B cell (primary cell): ENCODE measurements at regions not wholly inside any gene's neighbourhood (a gene's known extent, or its start where the extent isn't known, plus 50 kb on each side); places are given as distances from the start of the nearest gene placed in this dataset.

Experiments
- ATAC-seq: fragments of 200-7000 bp; cut with Tn5 transposase; one replicate; pipeline ENCODE4 v1.10.0; 2021; ENCODE audit warnings: low read depth, mild to moderate bottlenecking, moderate number of reproducible peaks, moderate library complexity
- CTCF ChIA-PET: fragments of 350-600 bp; sonication (Branson Sonifier 250); formaldehyde crosslinking; loops from one replicate; lab custom pipeline; 2021; ENCODE audit warnings: antibody characterized with exemption, inconsistent platforms; lab: Charles Lee
- POLR2A ChIA-PET: fragments of 350-600 bp; sonication (Branson Sonifier 250); formaldehyde crosslinking; loops from one replicate; lab custom pipeline; 2021; ENCODE audit warnings: antibody characterized with exemption; lab: Charles Lee
- DNase-seq: peaks from one replicate; pipeline ENCODE4 v3.0.0; 2013
- H2AFZ ChIP-seq: 2 replicates; pipeline ENCODE4 v1.6.1; 2012; ENCODE audit warnings: mild to moderate bottlenecking, low read depth, low read length; ENCODE audit not compliant: insufficient read depth, poor library complexity, severe bottlenecking
- H3K27ac ChIP-seq, 2 donors: 1 replicate in 1 of 2; 2 replicates in 1 of 2; pipeline ENCODE4 v1.5.1; 2012 to 2013; ENCODE audit warnings: low read length in 2 of 2, mild to moderate bottlenecking in 2 of 2, moderate library complexity in 1 of 2
- H3K27me3 ChIP-seq, 4 experiments: fragments of 200-600 bp in 1 of 4; sonication (generic) in 1 of 4; replicated peaks in 1 of 4; 1 replicate in 2 of 4; 2 replicates in 2 of 4; pipeline versions ENCODE4 v1.6.1 to v1.7.0; 2013 to 2016; ENCODE audit warnings: low read length in 3 of 4, mild to moderate bottlenecking in 2 of 4, mixed read lengths in 1 of 4, moderate library complexity in 1 of 4; ENCODE audit not compliant: insufficient read depth in 4 of 4, control insufficient read depth in 3 of 4; ENCODE audit errors: control extremely low read depth in 1 of 4
- H3K36me3 ChIP-seq, 2 experiments: replicated peaks in 1 of 2; 1 replicate in 1 of 2; 2 replicates in 1 of 2; pipeline versions ENCODE4 v1.6.1 to v1.7.1; 2013; ENCODE audit warnings: low read length in 1 of 2; ENCODE audit not compliant: insufficient read depth in 2 of 2, control insufficient read depth in 1 of 2; ENCODE audit errors: control extremely low read depth in 1 of 2, extremely low read depth in 1 of 2
- H3K4me1 ChIP-seq, 2 donors: fragments of 200-600 bp in 1 of 2; sonication (generic) in 1 of 2; 1 replicate in 1 of 2; 2 replicates in 1 of 2; pipeline versions ENCODE4 v1.5.1 to v1.6.1; 2013 to 2017; ENCODE audit warnings: low read length in 2 of 2; ENCODE audit not compliant: control insufficient read depth in 2 of 2, insufficient read depth in 2 of 2
- H3K4me2 ChIP-seq: replicated peaks from 2 replicates; pipeline ENCODE3; 2012; ENCODE audit warnings: mild to moderate bottlenecking, low read depth, low read length; ENCODE audit not compliant: poor library complexity, severe bottlenecking
- H3K4me3 ChIP-seq, 5 experiments: fragments of 200-600 bp in 1 of 5; sonication (generic) in 1 of 5; 1 replicate in 3 of 5; 2 replicates in 2 of 5; pipeline versions ENCODE4 v1.5.1 to v1.7.0; 2011 to 2016; ENCODE audit warnings: low read length in 4 of 5, mild to moderate bottlenecking in 4 of 5, low read depth in 2 of 5, control low read depth in 1 of 5, moderate library complexity in 1 of 5; ENCODE audit not compliant: insufficient read depth in 1 of 5; ENCODE audit errors: control extremely low read depth in 1 of 5, extremely low read depth in 1 of 5
- H3K79me2 ChIP-seq: fragments of 200-600 bp; sonication (generic); one replicate; pipeline ENCODE4 v1.6.0; 2016; ENCODE audit warnings: low read length; ENCODE audit not compliant: control insufficient read depth, insufficient read depth
- H3K9ac ChIP-seq: fragments of 200-600 bp; sonication (generic); 2 replicates; pipeline ENCODE4 v1.6.1; 2017; ENCODE audit warnings: mild to moderate bottlenecking, low read length, moderate library complexity
- H3K9me3 ChIP-seq, 3 donors: one replicate each; pipeline versions ENCODE4 v1.6.1 to v1.7.1; 2013; ENCODE audit warnings: low read length in 2 of 3; ENCODE audit not compliant: control insufficient read depth in 2 of 3, insufficient read depth in 1 of 3; ENCODE audit errors: control extremely low read depth in 1 of 3
- H4K20me1 ChIP-seq: 2 replicates; pipeline ENCODE4 v1.6.0; 2012; ENCODE audit warnings: mild to moderate bottlenecking, low read length; ENCODE audit not compliant: insufficient read depth, control insufficient read depth, poor library complexity, severe bottlenecking
- H3K27ac Mint-ChIP-seq: one replicate; pipeline ENCODE4 v1.8.0; 2021; ENCODE audit warnings: mixed read lengths
- H3K27me3 Mint-ChIP-seq: one replicate; pipeline ENCODE4 v1.8.0; 2021; ENCODE audit warnings: mixed read lengths
- H3K4me1 Mint-ChIP-seq: one replicate; pipeline ENCODE4 v1.8.0; 2021; ENCODE audit warnings: mixed read lengths
- H3K4me3 Mint-ChIP-seq: one replicate; pipeline ENCODE4 v1.8.0; 2021; ENCODE audit warnings: mixed read lengths
- H3K9me3 Mint-ChIP-seq: one replicate; pipeline ENCODE4 v1.8.0; 2022; ENCODE audit warnings: mixed read lengths; ENCODE audit not compliant: insufficient read depth
- CTCF ChIP-seq: fragments of 200-600 bp; IDR thresholded peaks from one replicate; pipeline ENCODE4 v1.8.0; 2022; ENCODE audit warnings: antibody characterized with exemption, mild to moderate bottlenecking
- EZH2 ChIP-seq: IDR thresholded peaks from 2 replicates; pipeline ENCODE4 v1.6.1; 2012; ENCODE audit warnings: borderline replicate concordance, low read depth, mild to moderate bottlenecking, moderate library complexity, low read length; ENCODE audit not compliant: insufficient read depth, poor library complexity, severe bottlenecking
- WGBS: methylation state at CpG from one replicate; pipeline ENCODE4 v1.1.5; 2013; ENCODE audit warnings: missing lambda C conversion rate; ENCODE audit not compliant: insufficient coverage; 5-methylcytosine and 5-hydroxymethylcytosine counted together
- intact Hi-C: fragments of 100-400 bp; cut with micrococcal nuclease; formaldehyde crosslinking; loops from one replicate; pipeline ENCODE4 v1.10.0; 2022

- POLR2A ChIA-PET, result no interaction called here
- no peak overlapping the region for H3K4me3 ChIP-seq
- intact Hi-C loops, result no loop called here
- DNase-seq (no peak), ATAC-seq (no peak)
- Mint-ChIP-seq H3K4me1 (no peaks in the 10 kb centered on the region), H3K27me3 (peaks cover 23% of the 10 kb centered on the region), H3K9me3 (peaks cover 14% of the 10 kb centered on the region), H3K27ac (no peak overlapping the region), H3K4me3 (no peak overlapping the region)
- no peaks in the 10 kb centered on the region for H3K36me3 ChIP-seq
- H3K9me3 ChIP-seq, result peaks cover 10 to 26% (median 11%) of the 10 kb centered on the region in 3 donors
- H3K79me2 ChIP-seq, result no peaks in the 10 kb centered on the region
- no peak overlapping the region for H2AFZ ChIP-seq
- no peak for TF ChIP-seq CTCF
- no peak for TF ChIP-seq EZH2
- no peak overlapping the region for H3K4me2 ChIP-seq
- no peaks in the 10 kb centered on the region for H3K4me1 ChIP-seq
- H3K27ac ChIP-seq, result no peak overlapping the region
- no peak overlapping the region for H3K9ac ChIP-seq
- H4K20me1 ChIP-seq, result no peaks in the 10 kb centered on the region
- CTCF ChIA-PET, result no interaction called here
- H3K27me3 ChIP-seq, result no peaks in the 10 kb centered on the region
These were observed 230.9 kb downstream of the COG6 start for GRCh38 chr13:39886336-39886735.

- intact Hi-C loops, result no loop called here
- TF ChIP-seq CTCF (no peak), EZH2 (no peak)
- no peaks in the 10 kb centered on the region for H3K27me3 ChIP-seq
- no peak overlapping the region for H3K4me3 Mint-ChIP-seq
- no peaks in the 10 kb centered on the region for H3K4me1 ChIP-seq
- H3K9me3 ChIP-seq, result peaks cover 3 to 26% (median 11%) of the 10 kb centered on the region in 3 donors
- no peaks in the 10 kb centered on the region for H3K79me2 ChIP-seq
- POLR2A ChIA-PET, result no interaction called here
- no peak overlapping the region for H3K9ac ChIP-seq
- WGBS, result no CpG with 5 or more reads among the region's 2 CpGs
- no peaks in the 10 kb centered on the region for H4K20me1 ChIP-seq
- ATAC-seq, result no peak
- H3K36me3 ChIP-seq, result no peaks in the 10 kb centered on the region
- CTCF ChIA-PET, result interaction anchor here (0.7 kb wide), 1 partner anchor 18 kb away, joined by 3 read pairs; no protein-coding TSS in a partner anchor
- peaks cover 14% of the 10 kb centered on the region for H3K9me3 Mint-ChIP-seq
- no peaks in the 10 kb centered on the region for H3K4me1 Mint-ChIP-seq
- H2AFZ ChIP-seq, result no peak overlapping the region
- no peak for DNase-seq
- no peak overlapping the region for H3K27ac Mint-ChIP-seq
- H3K4me2 ChIP-seq, result no peak overlapping the region
- no peak overlapping the region for H3K27ac ChIP-seq
- H3K4me3 ChIP-seq, result no peak overlapping the region
- peaks cover 16% of the 10 kb centered on the region for H3K27me3 Mint-ChIP-seq
These were observed 231.9 kb downstream of the COG6 start for GRCh38 chr13:39887387-39887786.
